HEK293T (cell line): ENCODE measurements at regions not wholly inside any gene's neighbourhood (a gene's known extent, or its start where the extent isn't known, plus 50 kb on each side); places are given as distances from the start of the nearest gene placed in this dataset.

ENCODE experiments used
- FOXA1 ChIP-seq: fragments of 450-650 bp; IDR thresholded peaks from 2 replicates; pipeline ENCODE4 v1.6.1; 2016; ENCODE audit warnings: mild to moderate bottlenecking
- SUZ12 ChIP-seq: fragments of 450-650 bp; IDR thresholded peaks from 2 replicates; pipeline ENCODE4 v1.6.1; 2016; ENCODE audit warnings: mild to moderate bottlenecking

DNA sequence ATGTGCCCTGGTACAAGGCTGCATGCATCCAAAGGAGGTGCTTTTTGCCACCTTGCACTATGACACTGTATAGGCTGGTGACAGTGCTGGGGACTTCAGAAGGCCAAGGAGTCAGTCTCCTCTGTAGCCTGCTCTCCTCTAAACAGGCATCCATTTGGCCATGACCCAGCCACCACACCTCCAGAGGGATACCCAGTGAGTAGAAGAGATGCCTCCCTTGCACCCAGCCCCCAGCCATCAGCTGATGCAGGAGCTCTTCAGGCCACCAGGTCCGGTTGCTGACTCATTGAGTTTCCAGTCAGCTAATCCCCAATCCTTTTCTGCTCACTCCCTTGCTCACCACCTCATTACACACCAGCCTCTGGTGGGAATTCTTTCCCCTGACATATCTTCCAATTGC is 99.8 kb downstream of the PJA1 start:
- TF ChIP-seq SUZ12 (no peak), FOXA1 (no peak)
